Fibroblast of lung (primary cell): ENCODE measurements at regions not wholly inside any gene's neighbourhood (a gene's known extent, or its start where the extent isn't known, plus 50 kb on each side); places are given as distances from the start of the nearest gene placed in this dataset.

ENCODE experiments used
- DNase-seq, 2 donors: peaks; one replicate each; pipeline versions ENCODE4 v3.0.0 to v3.0.0-alpha.2; 2010; ENCODE audit warnings: low read depth in 2 of 2
- H2AFZ ChIP-seq: 2 replicates; pipeline ENCODE4 v1.5.1; 2012; ENCODE audit warnings: low read length, control low read depth, inconsistent platforms
- H3K27ac ChIP-seq: 2 replicates; pipeline ENCODE4 v1.5.1; 2011; ENCODE audit warnings: low read length, control low read depth; ENCODE audit not compliant: insufficient read depth
- H3K27me3 ChIP-seq: 2 replicates; pipeline ENCODE4 v1.5.1; 2011; ENCODE audit warnings: mild to moderate bottlenecking, low read length; ENCODE audit not compliant: control insufficient read depth, insufficient read depth
- H3K36me3 ChIP-seq: 2 replicates; pipeline ENCODE4 v1.5.1; 2011; ENCODE audit warnings: low read length; ENCODE audit not compliant: control insufficient read depth, insufficient read depth
- H3K4me1 ChIP-seq: 2 replicates; pipeline ENCODE4 v1.5.1; 2011; ENCODE audit warnings: low read length; ENCODE audit not compliant: control insufficient read depth, insufficient read depth; ENCODE audit errors: extremely low read depth
- H3K4me2 ChIP-seq: 2 replicates; pipeline ENCODE4 v1.5.1; 2011; ENCODE audit warnings: low read length, control low read depth; ENCODE audit not compliant: insufficient read depth; ENCODE audit errors: extremely low read depth
- H3K4me3 ChIP-seq, 4 experiments: fragments of 200-600 bp in 1 of 4; sonication (generic) in 1 of 4; replicated peaks in 1 of 4; 2 replicates each; pipeline ENCODE4 v1.5.1; 2011 to 2016; ENCODE audit warnings: low read length in 4 of 4, low read depth in 3 of 4, mild to moderate bottlenecking in 3 of 4, control low read depth in 2 of 4, inconsistent platforms in 1 of 4, mixed read lengths in 1 of 4; ENCODE audit not compliant: insufficient read depth in 1 of 4; ENCODE audit errors: control extremely low read depth in 1 of 4
- H3K79me2 ChIP-seq: 2 replicates; pipeline ENCODE4 v1.5.1; 2012; ENCODE audit warnings: mild to moderate bottlenecking, low read length, inconsistent platforms; ENCODE audit not compliant: control insufficient read depth, insufficient read depth
- H3K9ac ChIP-seq: 2 replicates; pipeline ENCODE4 v1.5.1; 2011; ENCODE audit warnings: mild to moderate bottlenecking, low read length, control low read depth; ENCODE audit not compliant: insufficient read depth
- H3K9me3 ChIP-seq: 2 replicates; pipeline ENCODE4 v1.5.1; 2012; ENCODE audit warnings: low read depth, low read length; ENCODE audit not compliant: control insufficient read depth, insufficient read depth
- H4K20me1 ChIP-seq: 2 replicates; pipeline ENCODE4 v1.5.1; 2011; ENCODE audit warnings: low read length; ENCODE audit not compliant: control insufficient read depth, insufficient read depth; ENCODE audit errors: extremely low read depth
- CTCF ChIP-seq, 2 donors: IDR thresholded peaks in 1 of 2; conservative IDR thresholded peaks in 1 of 2; 1 replicate in 1 of 2; 2 replicates in 1 of 2; pipeline ENCODE4 v1.5.1; 2011 to 2012; ENCODE audit warnings: low read length in 2 of 2, control low read depth in 1 of 2, inconsistent platforms in 1 of 2, low read depth in 1 of 2, mild to moderate bottlenecking in 1 of 2
- EZH2 ChIP-seq: IDR thresholded peaks from 2 replicates; pipeline ENCODE4 v1.5.1; 2012; ENCODE audit warnings: low read length, control low read depth, mild to moderate bottlenecking; ENCODE audit errors: missing control alignments

- H3K9me3 ChIP-seq, result no peaks in the 10 kb centered on the region
- H3K79me2 ChIP-seq, result no peaks in the 10 kb centered on the region
- no peak overlapping the region for H3K4me3 ChIP-seq
- H3K27ac ChIP-seq, result no peak overlapping the region
- TF ChIP-seq CTCF (conservative IDR thresholded peaks at IDR 0.05 in 1 of 2, IDR thresholded peaks at IDR 0.05 in 1 of 2; ENCODE audit: low read depth in 1 of 2, low read length in 2 of 2), result no peak
- TF ChIP-seq EZH2, result no peak
- no peak overlapping the region for H2AFZ ChIP-seq
- H3K4me1 ChIP-seq, result peaks cover 5% of the 10 kb centered on the region
- peak in 1 of 2 donors; percentile 47 for DNase-seq
- H3K9ac ChIP-seq, result no peak overlapping the region
- H3K4me2 ChIP-seq, result no peak overlapping the region
- H3K36me3 ChIP-seq, result no peaks in the 10 kb centered on the region
- no peaks in the 10 kb centered on the region for H4K20me1 ChIP-seq
- no peaks in the 10 kb centered on the region for H3K27me3 ChIP-seq
Measured at GRCh38 chr10:3877211-3878000, 92.4 kb upstream of the KLF6 start.

GRCh38 chr10:3876350-3876962, 91.4 kb upstream of the KLF6 start:
- Histone ChIP-seq H3K4me1 (peaks cover 5% of the 10 kb centered on the region), H3K9ac (no peak overlapping the region), H3K36me3 (no peaks in the 10 kb centered on the region), H3K9me3 (no peaks in the 10 kb centered on the region), H3K27me3 (no peaks in the 10 kb centered on the region), H3K27ac (no peak overlapping the region), H3K79me2 (no peaks in the 10 kb centered on the region), H2AFZ (no peak overlapping the region), H3K4me2 (no peak overlapping the region), H3K4me3 (no peak overlapping the region), H4K20me1 (no peaks in the 10 kb centered on the region)
- no peak for TF ChIP-seq EZH2
- no peak for TF ChIP-seq CTCF (conservative IDR thresholded peaks at IDR 0.05 in 1 of 2, IDR thresholded peaks at IDR 0.05 in 1 of 2; ENCODE audit: low read depth in 1 of 2, low read length in 2 of 2)
- peak in 1 of 2 donors; percentile 18 for DNase-seq

GRCh38 chr10:3875842-3876235, 90.8 kb upstream of the KLF6 start:
- H3K4me3 ChIP-seq, result no peak overlapping the region
- no peaks in the 10 kb centered on the region for H3K79me2 ChIP-seq
- H3K36me3 ChIP-seq, result no peaks in the 10 kb centered on the region
- peaks cover 5% of the 10 kb centered on the region for H3K4me1 ChIP-seq
- H3K4me2 ChIP-seq, result no peak overlapping the region
- no peak overlapping the region for H3K27ac ChIP-seq
- H3K9ac ChIP-seq, result no peak overlapping the region
- no peaks in the 10 kb centered on the region for H3K9me3 ChIP-seq
- no peaks in the 10 kb centered on the region for H4K20me1 ChIP-seq
- no peak for TF ChIP-seq CTCF (conservative IDR thresholded peaks at IDR 0.05 in 1 of 2, IDR thresholded peaks at IDR 0.05 in 1 of 2; ENCODE audit: low read depth in 1 of 2, low read length in 2 of 2)
- TF ChIP-seq EZH2, result no peak
- no peak for DNase-seq
- no peaks in the 10 kb centered on the region for H3K27me3 ChIP-seq
- no peak overlapping the region for H2AFZ ChIP-seq
